Panc1 (cell line): ENCODE measurements at regions not wholly inside any gene's neighbourhood (a gene's known extent, or its start where the extent isn't known, plus 50 kb on each side); places are given as distances from the start of the nearest gene placed in this dataset.
"Not testable (repeated sequence)": the region's sequence is repeated elsewhere in the genome, so short reads cannot be mapped to it uniquely, and the experiment has no call there.

Experiments used
- ATAC-seq: fragments of 200-7000 bp; cut with Tn5 transposase; 2 replicates; pipeline ENCODE4 v1.9.1; 2020; ENCODE audit warnings: mild to moderate bottlenecking, moderate library complexity
- BruUV-seq: library from RNA; stranded (reverse); fragments of 400-500 nt; replicated peaks from 2 replicates; lab custom pipeline; 2021; lab: Mats Ljungman, UMichigan
- CTCF ChIA-PET: fragments of 300-600 bp; sonication (Branson Sonifier 250); formaldehyde crosslinking; loops from one replicate; lab custom pipeline; 2022; ENCODE audit warnings: antibody characterized with exemption; lab: Charles Lee
- POLR2A ChIA-PET: fragments of 300-600 bp; sonication (Branson Sonifier 250); formaldehyde crosslinking; loops from one replicate; lab custom pipeline; 2022; ENCODE audit warnings: antibody characterized with exemption; lab: Charles Lee
- DNase-seq: peaks from one replicate; pipeline ENCODE4 v3.0.0-alpha.2; 2010; ENCODE audit warnings: low read depth, low spot score
- H3K27ac ChIP-seq: 2 replicates; pipeline ENCODE4 v1.5.1; 2011; ENCODE audit warnings: mild to moderate bottlenecking, low read length, inconsistent platforms
- H3K27me3 ChIP-seq: fragments of 200-500 bp; sonication (Bioruptor generic); 2 replicates; pipeline ENCODE4 v1.6.0; 2014; ENCODE audit warnings: low read length, inconsistent platforms; ENCODE audit not compliant: control insufficient read depth, insufficient read depth
- H3K36me3 ChIP-seq: fragments of 200-500 bp; sonication (Bioruptor generic); 2 replicates; pipeline ENCODE4 v1.5.1; 2014; ENCODE audit warnings: inconsistent platforms, mild to moderate bottlenecking, low read length, moderate library complexity; ENCODE audit not compliant: control insufficient read depth, insufficient read depth
- H3K4me1 ChIP-seq: 2 replicates; pipeline ENCODE4 v1.5.1; 2011; ENCODE audit warnings: inconsistent platforms, mild to moderate bottlenecking, low read length, moderate library complexity; ENCODE audit not compliant: control insufficient read depth, insufficient read depth
- H3K4me3 ChIP-seq, 2 experiments: 2 replicates each; pipeline ENCODE4 v1.5.1; 2011 to 2012; ENCODE audit warnings: low read depth in 2 of 2, low read length in 2 of 2, mild to moderate bottlenecking in 2 of 2, inconsistent platforms in 1 of 2, moderate library complexity in 1 of 2
- H3K9me3 ChIP-seq: fragments of 200-500 bp; sonication (Bioruptor generic); 2 replicates; pipeline ENCODE4 v1.5.1; 2014; ENCODE audit warnings: low read depth, mild to moderate bottlenecking, inconsistent platforms, low read length, moderate library complexity; ENCODE audit not compliant: control insufficient read depth, insufficient read depth
- POLR2AphosphoS5 ChIP-seq: IDR thresholded peaks from 2 replicates; pipeline ENCODE4 v1.6.1; 2012; ENCODE audit warnings: mild to moderate bottlenecking, low read depth, low read length, moderate library complexity
- SIN3A ChIP-seq: IDR thresholded peaks from 2 replicates; pipeline ENCODE4 v1.6.1; 2012; ENCODE audit warnings: low read depth, mild to moderate bottlenecking, low read length, moderate library complexity, borderline replicate concordance; ENCODE audit not compliant: insufficient read depth
- TCF7L2 ChIP-seq: IDR thresholded peaks from 2 replicates; pipeline ENCODE4 v1.6.1; 2011; ENCODE audit warnings: mild to moderate bottlenecking, low read depth, low read length, inconsistent platforms
- in situ Hi-C: cut with HindIII; loops from 2 replicates; pipeline ENCODE4 v1.10.0; 2016; ENCODE audit warnings: low sequenced_read_pairs, low pct_unique_long_range_greater_than_20kb
- intact Hi-C: fragments of 100-400 bp; cut with micrococcal nuclease; formaldehyde crosslinking; loops from one replicate; pipeline ENCODE4 v1.10.0; 2022; ENCODE audit not compliant: unreplicated experiment
- TF ChIP-seq, protein P1 (sequence below), 2 experiments: IDR thresholded peaks; 2 replicates each; pipeline ENCODE4 v1.6.1; 2011 to 2012; ENCODE audit warnings: low read depth in 2 of 2, control low read depth in 1 of 2, low read length in 1 of 2, mild to moderate bottlenecking in 1 of 2, moderate library complexity in 1 of 2; ENCODE audit not compliant: insufficient read depth in 1 of 2
- TF ChIP-seq, protein P2 (sequence below): fragments of 450-650 bp; IDR thresholded peaks from 2 replicates; pipeline ENCODE4 v1.5.1; 2017; ENCODE audit warnings: mild to moderate bottlenecking

DNA sequence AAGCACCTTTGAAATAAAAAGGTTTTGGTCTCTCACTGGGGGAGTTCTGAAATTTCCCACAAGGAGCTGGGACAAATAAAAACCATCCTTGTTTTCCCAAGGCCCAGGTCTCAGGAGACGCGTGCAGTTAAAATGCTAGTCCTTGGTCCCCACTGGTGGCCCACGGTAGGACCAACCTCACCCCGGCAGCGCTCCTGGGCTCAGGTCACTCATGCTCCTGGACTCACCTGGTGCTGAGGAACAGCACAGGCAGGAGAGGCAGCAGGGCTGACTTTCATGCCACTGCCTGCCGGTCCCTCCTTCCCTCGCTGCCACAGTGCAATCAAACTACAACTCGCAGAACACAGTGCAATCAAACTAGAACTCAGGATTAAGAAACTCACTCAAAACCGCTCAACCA, 356.8 kb upstream of the CCDC179 start:
- intact Hi-C loops = no loop called here
- H3K27ac ChIP-seq = no peak overlapping the region
- ChIA-PET CTCF (no interaction called here), POLR2A (no interaction called here)
- ATAC-seq = no peak
- in situ Hi-C loops = no loop called here
- no TSS peak for BruUV-seq
- H3K9me3 ChIP-seq = no peaks in the 10 kb centered on the region
- no peaks in the 10 kb centered on the region for H3K27me3 ChIP-seq
- no peak for TF ChIP-seq POLR2AphosphoS5
- TF ChIP-seq SIN3A = no peak
- TF ChIP-seq, protein P1, sequence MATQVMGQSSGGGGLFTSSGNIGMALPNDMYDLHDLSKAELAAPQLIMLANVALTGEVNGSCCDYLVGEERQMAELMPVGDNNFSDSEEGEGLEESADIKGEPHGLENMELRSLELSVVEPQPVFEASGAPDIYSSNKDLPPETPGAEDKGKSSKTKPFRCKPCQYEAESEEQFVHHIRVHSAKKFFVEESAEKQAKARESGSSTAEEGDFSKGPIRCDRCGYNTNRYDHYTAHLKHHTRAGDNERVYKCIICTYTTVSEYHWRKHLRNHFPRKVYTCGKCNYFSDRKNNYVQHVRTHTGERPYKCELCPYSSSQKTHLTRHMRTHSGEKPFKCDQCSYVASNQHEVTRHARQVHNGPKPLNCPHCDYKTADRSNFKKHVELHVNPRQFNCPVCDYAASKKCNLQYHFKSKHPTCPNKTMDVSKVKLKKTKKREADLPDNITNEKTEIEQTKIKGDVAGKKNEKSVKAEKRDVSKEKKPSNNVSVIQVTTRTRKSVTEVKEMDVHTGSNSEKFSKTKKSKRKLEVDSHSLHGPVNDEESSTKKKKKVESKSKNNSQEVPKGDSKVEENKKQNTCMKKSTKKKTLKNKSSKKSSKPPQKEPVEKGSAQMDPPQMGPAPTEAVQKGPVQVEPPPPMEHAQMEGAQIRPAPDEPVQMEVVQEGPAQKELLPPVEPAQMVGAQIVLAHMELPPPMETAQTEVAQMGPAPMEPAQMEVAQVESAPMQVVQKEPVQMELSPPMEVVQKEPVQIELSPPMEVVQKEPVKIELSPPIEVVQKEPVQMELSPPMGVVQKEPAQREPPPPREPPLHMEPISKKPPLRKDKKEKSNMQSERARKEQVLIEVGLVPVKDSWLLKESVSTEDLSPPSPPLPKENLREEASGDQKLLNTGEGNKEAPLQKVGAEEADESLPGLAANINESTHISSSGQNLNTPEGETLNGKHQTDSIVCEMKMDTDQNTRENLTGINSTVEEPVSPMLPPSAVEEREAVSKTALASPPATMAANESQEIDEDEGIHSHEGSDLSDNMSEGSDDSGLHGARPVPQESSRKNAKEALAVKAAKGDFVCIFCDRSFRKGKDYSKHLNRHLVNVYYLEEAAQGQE (IDR thresholded peaks at IDR 0.05; ENCODE audit: insufficient read depth in 1 of 2, low read depth in 2 of 2, low read length in 1 of 2) = no peak
- TF ChIP-seq, protein P2, sequence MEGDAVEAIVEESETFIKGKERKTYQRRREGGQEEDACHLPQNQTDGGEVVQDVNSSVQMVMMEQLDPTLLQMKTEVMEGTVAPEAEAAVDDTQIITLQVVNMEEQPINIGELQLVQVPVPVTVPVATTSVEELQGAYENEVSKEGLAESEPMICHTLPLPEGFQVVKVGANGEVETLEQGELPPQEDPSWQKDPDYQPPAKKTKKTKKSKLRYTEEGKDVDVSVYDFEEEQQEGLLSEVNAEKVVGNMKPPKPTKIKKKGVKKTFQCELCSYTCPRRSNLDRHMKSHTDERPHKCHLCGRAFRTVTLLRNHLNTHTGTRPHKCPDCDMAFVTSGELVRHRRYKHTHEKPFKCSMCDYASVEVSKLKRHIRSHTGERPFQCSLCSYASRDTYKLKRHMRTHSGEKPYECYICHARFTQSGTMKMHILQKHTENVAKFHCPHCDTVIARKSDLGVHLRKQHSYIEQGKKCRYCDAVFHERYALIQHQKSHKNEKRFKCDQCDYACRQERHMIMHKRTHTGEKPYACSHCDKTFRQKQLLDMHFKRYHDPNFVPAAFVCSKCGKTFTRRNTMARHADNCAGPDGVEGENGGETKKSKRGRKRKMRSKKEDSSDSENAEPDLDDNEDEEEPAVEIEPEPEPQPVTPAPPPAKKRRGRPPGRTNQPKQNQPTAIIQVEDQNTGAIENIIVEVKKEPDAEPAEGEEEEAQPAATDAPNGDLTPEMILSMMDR = no peak
- TF ChIP-seq TCF7L2 = no peak
- DNase-seq = no peak
- no peak overlapping the region for H3K4me3 ChIP-seq
- no peaks in the 10 kb centered on the region for H3K36me3 ChIP-seq
- H3K4me1 ChIP-seq = no peaks in the 10 kb centered on the region

DNA sequence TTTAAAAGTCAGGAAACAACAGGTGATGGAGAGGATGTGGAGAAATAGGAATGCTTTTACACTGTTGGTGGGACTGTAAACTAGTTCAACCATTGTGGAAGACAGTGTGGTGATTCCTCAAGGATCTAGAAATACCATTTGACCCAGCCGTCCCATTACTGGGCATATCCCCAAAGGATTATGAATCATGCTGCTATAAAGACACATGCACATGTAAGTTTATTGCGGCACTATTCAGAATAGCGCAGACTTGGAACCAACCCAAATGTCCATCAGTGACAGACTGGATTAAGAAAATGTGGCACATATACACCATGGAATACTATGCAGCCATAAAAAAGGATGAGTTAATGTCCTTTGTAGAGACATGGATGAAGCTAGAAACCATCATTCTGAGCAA, 359.8 kb upstream of the CCDC179 start:
- H3K27ac ChIP-seq, H3K9me3 ChIP-seq, POLR2A ChIA-PET, BruUV-seq, H3K4me3 ChIP-seq, intact Hi-C loops, H3K36me3 ChIP-seq, CTCF ChIA-PET, ATAC-seq, H3K27me3 ChIP-seq, DNase-seq, H3K4me1 ChIP-seq, in situ Hi-C loops: not testable (repeated sequence)

DNA sequence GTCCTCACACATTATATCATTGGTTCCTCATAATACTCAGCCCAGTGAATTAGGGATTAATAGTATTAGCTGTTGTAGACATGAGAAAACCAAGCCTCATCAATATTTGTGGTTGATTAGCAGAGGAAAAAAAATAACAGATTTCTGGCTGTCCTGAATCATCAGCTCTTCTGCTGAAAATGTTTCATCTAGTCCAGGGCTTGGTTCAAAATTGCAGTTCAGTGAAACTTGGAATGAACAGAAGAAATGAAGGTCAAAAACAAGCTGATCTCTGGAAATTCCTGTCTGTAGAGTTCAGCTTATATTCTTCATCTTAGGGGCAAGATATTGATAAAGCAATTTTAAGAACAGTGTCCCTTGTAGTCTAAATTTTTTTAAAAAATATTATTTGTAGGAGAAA, 361.1 kb upstream of the CCDC179 start:
- no peaks in the 10 kb centered on the region for H3K36me3 ChIP-seq
- H3K4me3 ChIP-seq = no peak overlapping the region
- H3K4me1 ChIP-seq = no peaks in the 10 kb centered on the region
- DNase-seq (no peak), ATAC-seq (no peak)
- no peaks in the 10 kb centered on the region for H3K27me3 ChIP-seq
- H3K27ac ChIP-seq = no peak overlapping the region
- CTCF ChIA-PET = no interaction called here
- TF ChIP-seq, protein P2 = no peak
- TF ChIP-seq POLR2AphosphoS5 = no peak
- TF ChIP-seq, protein P1 (IDR thresholded peaks at IDR 0.05; ENCODE audit: insufficient read depth in 1 of 2, low read depth in 2 of 2, low read length in 1 of 2) = no peak
- TF ChIP-seq TCF7L2 = no peak
- TF ChIP-seq SIN3A = no peak
- intact Hi-C loops (no loop called here), in situ Hi-C loops (no loop called here)
- POLR2A ChIA-PET = interaction anchor here (0.7 kb wide), 1 partner anchor 11 kb away, joined by 3 read pairs; no protein-coding TSS in a partner anchor
- no TSS peak for BruUV-seq
- no peaks in the 10 kb centered on the region for H3K9me3 ChIP-seq
